Spleen (tissue), 7 donors: ENCODE measurements at regions not wholly inside any gene's neighbourhood (a gene's known extent, or its start where the extent isn't known, plus 50 kb on each side); places are given as distances from the start of the nearest gene placed in this dataset.

ENCODE experiments used
- CTCF ChIP-seq, 11 experiments: fragments of 200-600 bp in 7 of 11; fragments of 450-650 bp in 4 of 11; sonication (generic) in 4 of 11; IDR thresholded peaks in 8 of 11; conservative IDR thresholded peaks in 3 of 11; 1 replicate in 7 of 11; 2 replicates in 4 of 11; pipeline versions ENCODE4 v1.4.0 to v1.8.0; 2016 to 2021; ENCODE audit warnings: antibody characterized with exemption in 11 of 11, inconsistent platforms in 4 of 11, mild to moderate bottlenecking in 1 of 11
- POLR2A ChIP-seq, 3 donors: fragments of 450-650 bp; IDR thresholded peaks; one replicate each; pipeline ENCODE4 v1.5.1; 2017; ENCODE audit warnings: antibody characterized with exemption in 3 of 3, mild to moderate bottlenecking in 1 of 3
- POLR2AphosphoS5 ChIP-seq, 3 donors: sonication (generic); formaldehyde crosslinking; IDR thresholded peaks; one replicate each; pipeline ENCODE4 v1.5.1; 2017; ENCODE audit warnings: antibody characterized with exemption in 3 of 3
- donor health status: DM: no; HTN: no; CAD: no; lungs with moderate emphysema.
- donor health status: DM: no; HTN: no; CAD: no.
- donor health status: DM: no; HTN: no; CAD: no.

GRCh38 chr10:36506261-36506660 is 619.1 kb upstream of the ANKRD30A start:
- TF ChIP-seq CTCF (IDR thresholded peaks at IDR 0.05 in 8 of 11, conservative IDR thresholded peaks at IDR 0.05 in 3 of 11): no peak
- no peak for TF ChIP-seq POLR2AphosphoS5 (IDR thresholded peaks at IDR 0.05)
- no peak for TF ChIP-seq POLR2A (IDR thresholded peaks at IDR 0.05)
